A673 (cell line): ENCODE measurements at regions not wholly inside any gene's neighbourhood (a gene's known extent, or its start where the extent isn't known, plus 50 kb on each side); places are given as distances from the start of the nearest gene placed in this dataset.

Experiments
- BruUV-seq: library from RNA; stranded (reverse); fragments of 400-500 nt; replicated peaks from 2 replicates; lab custom pipeline; 2021; lab: Mats Ljungman, UMichigan
- CTCF ChIA-PET: fragments of 300-600 bp; sonication (Branson Sonifier 250); formaldehyde crosslinking; loops from one replicate; lab custom pipeline; 2022; ENCODE audit warnings: antibody characterized with exemption; lab: Charles Lee
- POLR2A ChIA-PET: fragments of 300-600 bp; sonication (Branson Sonifier 250); formaldehyde crosslinking; loops from one replicate; lab custom pipeline; 2022; ENCODE audit warnings: antibody characterized with exemption; ENCODE audit not compliant: low non-redundant PET; lab: Charles Lee
- DNase-seq: peaks from one replicate; pipeline ENCODE4 v3.0.0-alpha.2; 2015; ENCODE audit warnings: low spot score
- H3K27ac ChIP-seq: fragments of 200-600 bp; sonication (generic); 2 replicates; pipeline ENCODE4 v1.5.1; 2016; ENCODE audit warnings: mixed run types, low read depth, mild to moderate bottlenecking, mixed read lengths, antibody characterized with exemption, low read length; ENCODE audit not compliant: poor library complexity, severe bottlenecking
- H3K27me3 ChIP-seq: fragments of 200-600 bp; sonication (generic); replicated peaks from 2 replicates; pipeline ENCODE4 v1.6.1; 2017; ENCODE audit warnings: mixed run types, low read depth, mild to moderate bottlenecking, mixed read lengths, antibody characterized with exemption, low read length; ENCODE audit not compliant: insufficient read depth, poor library complexity
- H3K36me3 ChIP-seq: fragments of 200-600 bp; sonication (generic); 2 replicates; pipeline ENCODE4 v1.6.1; 2016; ENCODE audit warnings: mixed run types, mild to moderate bottlenecking, mixed read lengths, antibody characterized with exemption, low read length; ENCODE audit not compliant: insufficient read depth, poor library complexity, severe bottlenecking
- H3K4me1 ChIP-seq: fragments of 200-600 bp; sonication (generic); 2 replicates; pipeline ENCODE4 v1.6.1; 2017; ENCODE audit warnings: mixed run types, mild to moderate bottlenecking, mixed read lengths, antibody characterized with exemption, low read length; ENCODE audit not compliant: insufficient read depth, poor library complexity, severe bottlenecking
- H3K4me3 ChIP-seq: fragments of 200-600 bp; sonication (generic); 2 replicates; pipeline ENCODE4 v1.5.1; 2016; ENCODE audit warnings: low read depth, mixed run types, mild to moderate bottlenecking, mixed read lengths, low read length; ENCODE audit not compliant: poor library complexity, severe bottlenecking
- H3K9me3 ChIP-seq: fragments of 200-600 bp; sonication (generic); 2 replicates; pipeline ENCODE4 v1.6.1; 2016; ENCODE audit warnings: mixed run types, low read depth, mild to moderate bottlenecking, mixed read lengths, antibody characterized with exemption, low read length; ENCODE audit not compliant: poor library complexity, severe bottlenecking
- EZH2 ChIP-seq: fragments of 200-600 bp; sonication (generic); IDR thresholded peaks from 2 replicates; pipeline ENCODE4 v1.6.1; 2017; ENCODE audit warnings: borderline replicate concordance, low read depth, mild to moderate bottlenecking, mixed read lengths, antibody characterized with exemption, low read length; ENCODE audit not compliant: poor library complexity, severe bottlenecking
- intact Hi-C: fragments of 100-400 bp; cut with micrococcal nuclease; formaldehyde crosslinking; loops from one replicate; pipeline ENCODE4 v1.10.0; 2022; ENCODE audit not compliant: unreplicated experiment
- TF ChIP-seq, protein P1 (sequence below): fragments of 300-800, 200-600 bp; sonication (generic); conservative IDR thresholded peaks from 2 replicates; pipeline ENCODE4 v1.5.1; 2017; ENCODE audit warnings: low read depth, mild to moderate bottlenecking, antibody characterized with exemption, low read length, moderate library complexity, mixed read lengths

DNA sequence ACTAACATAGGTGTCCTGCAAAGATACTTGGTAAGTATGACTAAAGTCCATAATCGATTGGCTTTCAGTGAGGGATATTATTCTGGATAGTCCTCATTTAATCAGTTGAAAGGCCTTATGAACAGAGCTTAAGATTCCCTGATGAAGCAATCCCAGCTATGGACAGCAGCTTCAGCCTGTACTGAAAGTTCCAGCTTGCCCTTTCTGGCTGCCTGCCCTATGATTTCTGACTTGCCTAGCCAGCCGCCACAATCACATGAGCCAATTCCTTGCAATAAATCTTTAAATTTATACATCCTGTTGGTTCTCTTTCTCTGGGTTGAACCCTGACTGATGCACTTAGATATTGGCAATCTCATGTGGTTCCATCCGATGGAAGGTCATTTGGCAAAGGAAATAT is 759.0 kb upstream of the API5 start:
- Histone ChIP-seq H3K9me3 (no peaks in the 10 kb centered on the region), H3K36me3 (no peaks in the 10 kb centered on the region), H3K27ac (no peak overlapping the region), H3K4me1 (no peaks in the 10 kb centered on the region), H3K4me3 (no peak overlapping the region), H3K27me3 (no peaks in the 10 kb centered on the region)
- intact Hi-C loops, result no loop called here
- ChIA-PET CTCF (no interaction called here), POLR2A (no interaction called here)
- no peak for DNase-seq
- no TSS peak for BruUV-seq
- no peak for TF ChIP-seq EZH2
- TF ChIP-seq, protein P1, sequence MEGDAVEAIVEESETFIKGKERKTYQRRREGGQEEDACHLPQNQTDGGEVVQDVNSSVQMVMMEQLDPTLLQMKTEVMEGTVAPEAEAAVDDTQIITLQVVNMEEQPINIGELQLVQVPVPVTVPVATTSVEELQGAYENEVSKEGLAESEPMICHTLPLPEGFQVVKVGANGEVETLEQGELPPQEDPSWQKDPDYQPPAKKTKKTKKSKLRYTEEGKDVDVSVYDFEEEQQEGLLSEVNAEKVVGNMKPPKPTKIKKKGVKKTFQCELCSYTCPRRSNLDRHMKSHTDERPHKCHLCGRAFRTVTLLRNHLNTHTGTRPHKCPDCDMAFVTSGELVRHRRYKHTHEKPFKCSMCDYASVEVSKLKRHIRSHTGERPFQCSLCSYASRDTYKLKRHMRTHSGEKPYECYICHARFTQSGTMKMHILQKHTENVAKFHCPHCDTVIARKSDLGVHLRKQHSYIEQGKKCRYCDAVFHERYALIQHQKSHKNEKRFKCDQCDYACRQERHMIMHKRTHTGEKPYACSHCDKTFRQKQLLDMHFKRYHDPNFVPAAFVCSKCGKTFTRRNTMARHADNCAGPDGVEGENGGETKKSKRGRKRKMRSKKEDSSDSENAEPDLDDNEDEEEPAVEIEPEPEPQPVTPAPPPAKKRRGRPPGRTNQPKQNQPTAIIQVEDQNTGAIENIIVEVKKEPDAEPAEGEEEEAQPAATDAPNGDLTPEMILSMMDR, result no peak

DNA sequence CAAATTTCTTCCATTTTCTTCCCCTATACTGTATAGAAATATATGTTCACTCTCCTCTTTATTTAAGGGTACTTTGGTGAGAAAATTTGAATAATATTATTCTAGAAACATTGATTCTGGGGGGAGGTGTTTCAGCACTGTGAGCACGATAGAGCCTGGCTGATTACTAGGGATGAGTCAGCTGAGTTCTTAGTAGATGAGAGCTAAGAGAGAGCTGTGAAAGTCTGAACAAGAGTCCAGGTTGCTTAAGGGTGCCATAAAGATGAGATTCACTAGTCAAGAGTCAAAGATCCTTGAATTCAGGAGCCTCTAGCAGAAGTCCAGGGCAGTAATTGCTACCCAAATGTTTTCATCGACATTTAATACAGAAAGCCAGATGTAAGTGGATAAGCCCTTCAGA is 756.6 kb upstream of the API5 start:
- no TSS peak for BruUV-seq
- H3K36me3 ChIP-seq, result no peaks in the 10 kb centered on the region
- ChIA-PET CTCF (no interaction called here), POLR2A (no interaction called here)
- no peaks in the 10 kb centered on the region for H3K4me1 ChIP-seq
- no peaks in the 10 kb centered on the region for H3K9me3 ChIP-seq
- TF ChIP-seq, protein P1, result no peak
- TF ChIP-seq EZH2, result no peak
- H3K27me3 ChIP-seq, result no peaks in the 10 kb centered on the region
- H3K27ac ChIP-seq, result no peak overlapping the region
- no peak for DNase-seq
- intact Hi-C loops, result no loop called here
- H3K4me3 ChIP-seq, result no peak overlapping the region

DNA sequence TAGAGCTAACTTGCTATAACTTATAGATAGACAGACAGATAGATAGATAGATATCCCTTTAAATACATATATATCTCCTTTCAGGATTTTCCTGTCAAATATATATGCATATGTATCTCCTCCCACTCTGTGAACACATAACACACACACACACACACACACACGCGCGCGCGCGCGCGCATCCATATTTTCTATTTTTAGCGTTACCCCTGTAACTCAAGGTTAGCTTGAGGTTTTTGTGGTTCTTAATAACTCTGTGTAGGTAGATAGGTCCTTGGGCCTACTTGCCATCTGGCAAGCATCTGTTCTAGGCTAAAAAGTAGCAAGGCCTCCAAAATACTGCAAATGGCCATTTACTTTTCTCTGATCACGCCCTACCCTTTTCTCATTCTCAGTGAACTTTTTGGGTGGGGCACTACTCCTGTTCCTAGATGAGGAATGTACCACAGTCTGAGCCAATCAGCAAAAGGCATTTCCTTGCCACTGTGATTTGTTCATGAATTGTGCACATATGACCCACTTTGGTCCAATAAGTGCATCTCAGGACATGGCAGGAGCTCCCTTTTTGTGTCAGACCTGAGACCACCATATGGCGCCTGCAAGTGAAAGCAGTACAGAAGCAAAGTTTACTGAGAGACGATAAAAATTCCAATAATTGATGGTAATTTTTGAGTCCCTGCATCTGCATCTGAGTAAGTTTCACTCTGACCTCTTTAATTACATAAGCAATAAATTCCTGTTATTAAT is 740.5 kb upstream of the API5 start:
- CTCF ChIA-PET, result no interaction called here

More for the DNA sequence above, 740.5 kb upstream of the API5 start:
- Histone ChIP-seq H3K9me3 (peaks cover 9% of the 10 kb centered on the region), H3K36me3 (no peaks in the 10 kb centered on the region), H3K27ac (no peak overlapping the region), H3K27me3 (no peaks in the 10 kb centered on the region), H3K4me1 (no peaks in the 10 kb centered on the region), H3K4me3 (no peak overlapping the region)
- POLR2A ChIA-PET, result no interaction called here
- DNase-seq, result no peak
- TF ChIP-seq, protein P1, result no peak
- TF ChIP-seq EZH2, result no peak
- intact Hi-C loops, result no loop called here
- no TSS peak for BruUV-seq
